Activated CD8-positive, alpha-beta T cell treated with anti-CD3 and anti-CD28 coated beads, Interleukin-2, amount 10 ng/mL, durations not matched to agents 7 days and 5 days (primary cell): ENCODE measurements at regions not wholly inside any gene's neighbourhood (a gene's known extent, or its start where the extent isn't known, plus 50 kb on each side); places are given as distances from the start of the nearest gene placed in this dataset.

ENCODE experiments used
- ATAC-seq: fragments of 150-1000 bp; cut with Tn5 transposase; one replicate; pipeline ENCODE4 v1.10.0; 2021; ENCODE audit warnings: moderate library complexity
- CTCF ChIA-PET: fragments of 350-600 bp; sonication (Branson Sonifier 250); formaldehyde crosslinking; loops from one replicate; lab custom pipeline; 2021; ENCODE audit warnings: antibody characterized with exemption; lab: Charles Lee
- POLR2A ChIA-PET: fragments of 350-600 bp; sonication (Branson Sonifier 250); formaldehyde crosslinking; loops from one replicate; lab custom pipeline; 2021; ENCODE audit warnings: antibody characterized with exemption; lab: Charles Lee
- DNase-seq: peaks from one replicate; pipeline ENCODE4 v3.0.0-alpha.2; 2020
- H3K27ac Mint-ChIP-seq: one replicate; pipeline ENCODE4 v1.8.0; 2021; ENCODE audit warnings: mild to moderate bottlenecking, mixed read lengths
- H3K27me3 Mint-ChIP-seq: one replicate; pipeline ENCODE4 v1.8.0; 2021; ENCODE audit warnings: low read depth, mixed read lengths
- H3K36me3 Mint-ChIP-seq: one replicate; pipeline ENCODE4 v1.8.0; 2021; ENCODE audit warnings: low read depth, mixed read lengths
- H3K4me1 Mint-ChIP-seq: one replicate; pipeline ENCODE4 v1.8.0; 2021; ENCODE audit warnings: low read depth, mixed read lengths
- H3K4me3 Mint-ChIP-seq: one replicate; pipeline ENCODE4 v1.8.0; 2021; ENCODE audit warnings: mild to moderate bottlenecking, mixed read lengths
- H3K9me3 Mint-ChIP-seq: one replicate; pipeline ENCODE4 v1.8.0; 2022; ENCODE audit warnings: mixed read lengths; ENCODE audit not compliant: insufficient read depth

- H3K27me3 Mint-ChIP-seq = no peaks in the 10 kb centered on the region
- H3K36me3 Mint-ChIP-seq = no peaks in the 10 kb centered on the region
- H3K27ac Mint-ChIP-seq = no peak overlapping the region
- POLR2A ChIA-PET = no interaction called here
- no peaks in the 10 kb centered on the region for H3K4me1 Mint-ChIP-seq
- ATAC-seq (no peak), DNase-seq (no peak)
- CTCF ChIA-PET = no interaction called here
- no peaks in the 10 kb centered on the region for H3K9me3 Mint-ChIP-seq
- H3K4me3 Mint-ChIP-seq = no peak overlapping the region
Measured at GRCh38 chr22:48980409-48980808, 847.3 kb downstream of the BRD1 start.

DNA sequence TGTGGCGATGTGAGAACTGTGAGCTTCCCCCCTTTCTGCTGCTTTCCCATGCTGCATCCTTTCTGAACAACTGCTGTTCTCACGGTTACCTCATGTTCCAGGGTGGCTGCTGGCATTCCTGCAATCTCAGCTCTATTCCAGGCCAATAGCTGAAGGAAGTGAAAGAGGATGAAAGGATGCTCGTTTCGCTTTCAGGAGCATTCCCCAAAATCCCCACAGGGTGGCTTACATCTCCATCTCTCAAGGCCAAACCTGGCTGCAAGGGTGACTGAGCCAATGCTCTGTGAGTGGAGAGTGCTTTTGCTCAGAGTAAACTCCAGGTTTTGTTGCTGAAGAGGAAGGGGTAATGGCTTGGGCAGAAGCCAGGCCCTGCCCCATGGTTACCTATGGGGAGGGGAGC lies 848.2 kb downstream of the BRD1 start:
- no peaks in the 10 kb centered on the region for H3K27me3 Mint-ChIP-seq
- CTCF ChIA-PET = no interaction called here
- no peaks in the 10 kb centered on the region for H3K36me3 Mint-ChIP-seq
- no peak overlapping the region for H3K27ac Mint-ChIP-seq
- no peak for ATAC-seq
- DNase-seq = no peak
- POLR2A ChIA-PET = no interaction called here
- no peak overlapping the region for H3K4me3 Mint-ChIP-seq
- no peaks in the 10 kb centered on the region for H3K9me3 Mint-ChIP-seq
- no peaks in the 10 kb centered on the region for H3K4me1 Mint-ChIP-seq

GRCh38 chr22:48976556-48977535 lies 850.8 kb downstream of the BRD1 start:
- Mint-ChIP-seq H3K36me3 (no peaks in the 10 kb centered on the region), H3K27me3 (no peaks in the 10 kb centered on the region), H3K9me3 (no peaks in the 10 kb centered on the region), H3K4me3 (no peak overlapping the region), H3K27ac (no peak overlapping the region), H3K4me1 (no peaks in the 10 kb centered on the region)
- ATAC-seq (no peak), DNase-seq (no peak)
- ChIA-PET CTCF (no interaction called here), POLR2A (no interaction called here)

DNA sequence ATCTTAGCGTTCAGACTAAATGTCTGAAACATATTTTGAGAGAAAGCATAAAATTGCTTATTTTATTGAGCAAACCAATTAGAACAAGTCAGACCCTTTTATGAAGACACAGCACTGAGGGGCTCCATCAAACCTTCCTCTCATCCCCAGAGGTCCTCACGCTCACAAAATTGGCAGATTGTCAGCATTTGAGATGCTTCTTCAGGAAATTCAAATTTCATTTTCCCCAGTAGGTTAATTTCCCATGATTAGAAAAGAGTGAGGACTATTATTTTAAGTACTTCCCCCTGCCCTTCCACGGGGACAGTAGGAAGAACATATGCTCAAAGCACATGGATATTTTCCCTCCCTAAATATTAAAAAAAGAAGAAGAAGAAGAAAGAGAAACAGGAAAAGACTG lies 851.8 kb downstream of the BRD1 start:
- DNase-seq = no peak
- Mint-ChIP-seq H3K27me3 (no peaks in the 10 kb centered on the region), H3K4me3 (no peak overlapping the region), H3K4me1 (no peaks in the 10 kb centered on the region), H3K9me3 (no peaks in the 10 kb centered on the region), H3K36me3 (no peaks in the 10 kb centered on the region), H3K27ac (no peak overlapping the region)
- ChIA-PET POLR2A (no interaction called here), CTCF (no interaction called here)
- no peak for ATAC-seq

DNA sequence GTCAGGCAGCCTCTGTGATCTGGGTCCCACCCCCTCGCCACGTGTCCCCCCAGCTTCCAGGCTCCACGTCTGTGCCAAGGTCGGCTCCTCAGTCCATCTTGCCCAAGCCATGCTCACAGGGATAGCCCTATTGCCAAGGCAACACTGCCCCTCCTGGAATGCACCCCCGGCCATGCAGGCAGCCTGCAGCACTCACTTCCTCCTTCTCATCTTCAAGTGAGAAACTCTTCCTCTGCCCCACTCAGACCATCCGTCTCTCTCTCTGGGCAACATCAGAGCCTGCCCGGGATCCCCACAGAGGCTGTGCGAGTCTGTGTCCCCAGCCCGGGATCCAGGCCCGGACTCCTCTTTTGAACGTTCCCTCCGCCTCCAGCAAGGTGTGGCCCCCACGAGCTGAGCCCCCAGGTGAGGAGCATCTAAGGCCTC lies 852.3 kb downstream of the BRD1 start:
- ChIA-PET POLR2A (no interaction called here), CTCF (no interaction called here)
- ATAC-seq = no peak
- Mint-ChIP-seq H3K4me3 (no peak overlapping the region), H3K27ac (no peak overlapping the region), H3K27me3 (no peaks in the 10 kb centered on the region), H3K36me3 (no peaks in the 10 kb centered on the region), H3K9me3 (no peaks in the 10 kb centered on the region), H3K4me1 (no peaks in the 10 kb centered on the region)
- no peak for DNase-seq

DNA sequence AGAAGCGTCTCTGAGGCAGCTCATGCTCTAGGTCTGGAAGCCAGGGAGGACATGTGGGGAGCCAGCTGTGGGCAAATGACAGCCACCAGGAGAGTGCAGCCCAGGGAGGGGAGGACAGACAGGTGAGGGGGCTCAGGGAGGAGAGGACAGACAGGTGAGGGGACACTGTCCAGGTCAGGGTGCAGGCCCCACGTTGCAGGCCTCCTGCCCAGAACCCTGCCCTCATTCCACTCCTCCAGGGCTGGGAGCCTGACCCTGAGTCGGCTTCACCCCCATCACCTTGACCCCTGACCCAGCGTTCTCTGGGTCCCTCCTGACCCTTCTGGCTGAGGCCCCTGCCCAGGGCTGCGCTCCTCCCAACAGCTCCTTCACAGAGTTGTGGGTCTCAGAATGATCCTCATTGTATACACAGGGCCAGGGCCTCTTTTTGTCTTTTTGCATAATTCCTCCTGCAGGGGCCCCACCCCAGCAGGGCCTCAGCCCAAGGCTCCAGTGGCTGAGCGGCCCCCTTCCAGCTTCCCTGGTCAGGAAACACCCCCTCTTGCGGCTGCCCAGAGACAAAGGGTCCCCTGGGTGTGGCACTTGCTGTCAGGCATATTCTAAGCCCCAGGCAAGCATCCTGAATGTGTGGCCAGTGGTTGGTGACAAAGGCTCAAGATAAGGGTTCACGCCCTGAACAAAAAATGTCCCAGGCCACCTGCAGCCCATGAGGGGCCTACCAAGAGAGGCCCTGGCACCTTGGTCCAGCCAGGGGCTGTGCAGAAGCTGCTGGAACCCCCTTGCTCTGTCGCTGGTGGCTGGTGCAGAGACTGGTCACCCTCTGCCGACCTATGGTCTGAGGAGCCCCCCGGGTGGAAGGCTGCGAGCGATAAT lies 853.0 kb downstream of the BRD1 start:
- no peak for DNase-seq
- POLR2A ChIA-PET = no interaction called here
- H3K4me1 Mint-ChIP-seq = no peaks in the 10 kb centered on the region
- CTCF ChIA-PET = no interaction called here
- no peaks in the 10 kb centered on the region for H3K27me3 Mint-ChIP-seq
- no peak overlapping the region for H3K4me3 Mint-ChIP-seq
- ATAC-seq = no peak
- no peaks in the 10 kb centered on the region for H3K36me3 Mint-ChIP-seq
- H3K27ac Mint-ChIP-seq = no peak overlapping the region
- no peaks in the 10 kb centered on the region for H3K9me3 Mint-ChIP-seq

DNA sequence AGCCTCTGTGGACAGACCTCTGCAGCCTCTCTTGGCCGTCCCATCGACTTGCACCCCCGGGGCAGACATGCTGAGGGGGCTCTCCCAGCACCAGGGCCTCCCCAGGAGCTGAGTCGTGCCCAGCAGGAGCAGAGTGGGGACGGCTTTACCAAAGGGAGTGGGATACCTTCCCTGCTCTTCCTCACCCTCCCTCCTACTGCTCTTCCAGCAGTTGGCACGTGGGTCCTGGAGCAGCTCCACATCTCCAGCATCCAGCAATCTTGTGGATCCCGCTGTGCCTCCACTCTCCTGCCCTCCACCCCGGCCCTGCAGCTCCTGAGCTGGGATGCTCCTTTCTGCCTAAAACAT lies 854.0 kb downstream of the BRD1 start:
- no peaks in the 10 kb centered on the region for H3K4me1 Mint-ChIP-seq
- no peak overlapping the region for H3K4me3 Mint-ChIP-seq
- H3K27ac Mint-ChIP-seq = no peak overlapping the region
- ChIA-PET CTCF (no interaction called here), POLR2A (no interaction called here)
- DNase-seq (no peak), ATAC-seq (no peak)
- no peaks in the 10 kb centered on the region for H3K36me3 Mint-ChIP-seq
- no peaks in the 10 kb centered on the region for H3K9me3 Mint-ChIP-seq
- H3K27me3 Mint-ChIP-seq = peaks cover under 1% of the 10 kb centered on the region

DNA sequence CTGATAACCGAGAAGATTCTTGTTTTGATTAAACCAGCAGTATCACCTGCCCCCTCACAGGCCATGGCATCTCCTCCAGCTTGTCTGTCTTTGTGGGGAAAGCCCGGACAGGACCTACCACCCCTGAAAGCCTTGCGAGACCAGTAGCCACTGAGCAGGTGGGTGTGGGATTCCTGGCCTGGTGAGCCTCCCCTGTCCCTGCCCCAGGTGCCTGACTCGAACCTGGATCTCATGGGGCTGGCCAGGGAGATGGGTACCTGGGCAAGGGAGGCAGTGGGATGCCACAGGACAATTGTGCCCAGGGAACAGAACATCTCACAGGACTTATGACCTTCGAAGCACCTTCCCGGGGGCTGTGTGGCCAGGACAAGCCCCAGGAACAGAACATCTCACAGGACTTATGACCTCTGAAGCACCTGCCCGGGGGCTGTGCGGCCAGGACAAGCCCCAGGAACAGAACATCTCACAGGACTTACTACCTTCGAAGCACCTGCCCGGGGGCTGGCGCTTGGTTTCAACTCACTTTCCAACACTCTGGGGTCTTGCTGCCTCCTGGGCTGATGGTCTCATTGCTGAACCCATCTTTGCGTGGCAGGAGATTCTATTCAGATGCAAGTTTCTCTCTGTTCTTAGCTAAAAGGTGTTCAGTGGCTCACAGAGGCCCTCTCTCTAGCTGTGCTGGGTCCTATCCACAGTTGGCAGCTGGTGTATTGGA lies 854.5 kb downstream of the BRD1 start:
- Mint-ChIP-seq H3K9me3 (no peaks in the 10 kb centered on the region), H3K4me3 (no peak overlapping the region), H3K27ac (no peak overlapping the region), H3K36me3 (no peaks in the 10 kb centered on the region), H3K4me1 (no peaks in the 10 kb centered on the region), H3K27me3 (peaks cover 2% of the 10 kb centered on the region)
- POLR2A ChIA-PET = no interaction called here
- DNase-seq = no peak
- CTCF ChIA-PET = no interaction called here
- ATAC-seq = no peak

GRCh38 chr22:48968201-48968959 lies 859.3 kb downstream of the BRD1 start:
- peak; percentile 30 for DNase-seq

GRCh38 chr22:48963405-48963804 lies 864.3 kb downstream of the BRD1 start:
- CTCF ChIA-PET = no interaction called here
- no peak for DNase-seq
- POLR2A ChIA-PET = no interaction called here
- H3K36me3 Mint-ChIP-seq = no peaks in the 10 kb centered on the region
- H3K27ac Mint-ChIP-seq = no peak overlapping the region
- no peak overlapping the region for H3K4me3 Mint-ChIP-seq
- H3K9me3 Mint-ChIP-seq = no peaks in the 10 kb centered on the region
- no peak for ATAC-seq
- no peaks in the 10 kb centered on the region for H3K4me1 Mint-ChIP-seq
- H3K27me3 Mint-ChIP-seq = peaks cover 7% of the 10 kb centered on the region

More at GRCh38 chr22:48968201-48968959, 859.3 kb downstream of the BRD1 start:
- Mint-ChIP-seq H3K36me3 (no peaks in the 10 kb centered on the region), H3K27me3 (peaks cover 4% of the 10 kb centered on the region), H3K9me3 (no peaks in the 10 kb centered on the region), H3K27ac (no peak overlapping the region), H3K4me3 (no peak overlapping the region), H3K4me1 (no peaks in the 10 kb centered on the region)
- ChIA-PET POLR2A (interaction anchor here (0.6 kb wide), 1 partner anchor 380 kb away, joined by 3 read pairs; no protein-coding TSS in a partner anchor), CTCF (no interaction called here)
- no peak for ATAC-seq

DNA sequence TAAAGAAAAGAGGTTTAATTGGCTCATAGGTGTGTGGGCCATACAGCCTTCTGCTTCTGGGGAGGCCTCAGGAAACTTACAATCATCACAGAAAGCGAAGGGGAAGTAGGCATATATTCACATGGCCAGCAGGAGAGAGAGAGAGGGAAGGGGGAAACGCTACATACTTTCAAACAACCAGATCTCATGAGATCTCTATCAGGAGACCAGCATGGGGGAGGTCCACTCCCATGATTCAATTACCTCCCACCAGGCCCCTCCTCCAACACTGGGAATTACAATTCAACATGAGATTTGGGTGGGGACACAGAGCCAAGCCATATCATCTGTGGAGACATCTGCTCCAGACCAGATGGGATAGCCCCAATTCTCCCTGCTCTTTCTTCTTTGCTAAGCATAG lies 866.0 kb downstream of the BRD1 start:
- Mint-ChIP-seq H3K9me3 (no peaks in the 10 kb centered on the region), H3K36me3 (no peaks in the 10 kb centered on the region), H3K27me3 (peaks cover 7% of the 10 kb centered on the region), H3K4me3 (no peak overlapping the region), H3K4me1 (no peaks in the 10 kb centered on the region), H3K27ac (no peak overlapping the region)
- ChIA-PET POLR2A (no interaction called here), CTCF (no interaction called here)
- peak; percentile 4 for DNase-seq
- no peak for ATAC-seq
